NT2/D1 (cell line): ENCODE measurements at regions not wholly inside any gene's neighbourhood (a gene's known extent, or its start where the extent isn't known, plus 50 kb on each side); places are given as distances from the start of the nearest gene placed in this dataset.
"Not testable (repeated sequence)": the region's sequence is repeated elsewhere in the genome, so short reads cannot be mapped to it uniquely, and the experiment has no call there.

Source experiments
- DNase-seq: peaks from one replicate; pipeline ENCODE4 v3.0.0-alpha.2; 2011; ENCODE audit warnings: low read depth, low spot score
- H3K27me3 ChIP-seq: 2 replicates; pipeline ENCODE4 v1.6.0; 2011; ENCODE audit warnings: mild to moderate bottlenecking; ENCODE audit not compliant: insufficient read length, insufficient read depth
- H3K36me3 ChIP-seq: 2 replicates; pipeline ENCODE4 v1.6.1; 2011; ENCODE audit warnings: mild to moderate bottlenecking, low read length, mixed read lengths; ENCODE audit not compliant: insufficient read depth, insufficient read length
- H3K4me1 ChIP-seq: 2 replicates; pipeline ENCODE4 v1.5.1; 2011; ENCODE audit not compliant: insufficient read depth, insufficient read length
- H3K4me3 ChIP-seq: 2 replicates; pipeline ENCODE4 v1.5.1; 2011; ENCODE audit warnings: low read depth; ENCODE audit not compliant: insufficient read length
- H3K9ac ChIP-seq: 2 replicates; pipeline ENCODE4 v1.6.0; 2011; ENCODE audit warnings: low read depth; ENCODE audit not compliant: insufficient read length
- H3K9me3 ChIP-seq: 2 replicates; pipeline ENCODE4 v1.5.1; 2011; ENCODE audit warnings: mild to moderate bottlenecking, low read length; ENCODE audit not compliant: insufficient read depth
- SUZ12 ChIP-seq: IDR thresholded peaks from 2 replicates; pipeline ENCODE4 v1.6.1; 2011; ENCODE audit not compliant: insufficient read length, insufficient read depth; ENCODE audit errors: extremely low read depth
- YY1 ChIP-seq: IDR thresholded peaks from 2 replicates; pipeline ENCODE4 v1.6.1; 2011; ENCODE audit not compliant: insufficient read length, insufficient read depth
- ZNF274 ChIP-seq: IDR thresholded peaks from 2 replicates; pipeline ENCODE4 v1.6.1; 2011; ENCODE audit warnings: mild to moderate bottlenecking, low read depth, low read length

DNA sequence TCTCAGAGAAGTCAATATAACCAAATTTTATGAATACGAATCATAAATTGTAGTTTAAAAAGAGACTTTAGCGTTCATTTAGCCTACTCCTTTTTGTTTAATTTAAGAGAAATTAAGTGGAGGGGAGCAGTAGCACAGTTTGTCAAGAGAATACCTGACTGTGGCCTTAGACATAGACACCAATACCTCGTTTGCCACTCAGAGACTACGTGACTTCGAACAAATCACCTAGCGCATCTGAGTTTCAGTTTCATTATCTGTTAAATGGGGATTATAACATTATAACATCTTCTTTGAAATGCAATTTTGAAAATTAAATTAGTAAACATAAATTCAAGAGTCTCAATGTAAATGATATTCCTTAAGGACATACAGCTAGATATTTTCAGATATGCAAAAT is 581.5 kb upstream of the VRK2 start:
- Histone ChIP-seq H3K27me3 (no peaks in the 10 kb centered on the region), H3K4me1 (no peaks in the 10 kb centered on the region), H3K36me3 (no peaks in the 10 kb centered on the region), H3K9me3 (no peaks in the 10 kb centered on the region), H3K9ac (no peak overlapping the region), H3K4me3 (no peak overlapping the region)
- no peak for DNase-seq
- TF ChIP-seq SUZ12 (no peak), ZNF274 (no peak), YY1 (no peak)

DNA sequence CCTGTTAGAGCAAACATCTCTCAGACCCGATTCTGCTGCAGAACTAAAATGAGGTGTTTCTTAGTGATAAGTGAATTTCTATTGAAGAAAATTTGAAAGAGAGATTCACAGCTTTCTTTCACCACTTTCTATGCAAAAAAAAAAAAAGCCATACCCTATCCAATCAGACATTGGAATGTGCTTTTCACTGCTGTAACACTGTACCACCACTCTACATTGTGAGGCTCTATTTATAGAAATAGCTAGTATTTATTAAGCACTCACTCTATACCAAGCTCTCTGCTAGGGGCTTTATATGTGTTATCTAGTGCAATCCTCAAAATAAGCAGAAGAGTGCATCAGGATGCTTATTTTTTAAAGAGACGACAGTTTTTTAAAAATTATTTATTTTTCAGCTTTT is 580.6 kb upstream of the VRK2 start:
- no peak overlapping the region for H3K4me3 ChIP-seq
- H3K36me3 ChIP-seq = no peaks in the 10 kb centered on the region
- H3K9me3 ChIP-seq = no peaks in the 10 kb centered on the region
- DNase-seq = no peak
- H3K4me1 ChIP-seq = no peaks in the 10 kb centered on the region
- H3K27me3 ChIP-seq = no peaks in the 10 kb centered on the region
- TF ChIP-seq ZNF274 = no peak
- TF ChIP-seq SUZ12 = no peak
- TF ChIP-seq YY1 = no peak
- no peak overlapping the region for H3K9ac ChIP-seq

DNA sequence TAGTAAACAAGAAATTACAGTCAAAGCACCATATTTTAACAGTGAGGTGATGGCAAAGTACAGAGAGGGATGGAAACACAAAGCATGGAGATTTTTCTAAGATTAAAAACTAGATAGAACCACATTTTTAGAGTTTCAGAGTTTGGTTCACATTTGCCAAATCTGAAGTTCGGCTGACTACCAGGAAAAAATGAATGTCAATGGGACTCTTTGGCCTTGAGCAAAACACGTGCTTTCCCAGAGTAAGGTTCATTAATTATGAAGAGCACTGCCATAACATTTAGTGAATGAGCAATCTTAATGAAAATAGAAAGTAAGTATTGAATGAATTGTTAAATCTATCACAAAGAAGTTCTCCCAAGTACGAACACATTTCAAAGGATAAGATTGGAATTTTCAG is 571.2 kb upstream of the VRK2 start:
- no peak overlapping the region for H3K9ac ChIP-seq
- H3K9me3 ChIP-seq = no peaks in the 10 kb centered on the region
- H3K36me3 ChIP-seq = no peaks in the 10 kb centered on the region
- no peaks in the 10 kb centered on the region for H3K27me3 ChIP-seq
- no peak overlapping the region for H3K4me3 ChIP-seq
- TF ChIP-seq YY1 (no peak), ZNF274 (no peak), SUZ12 (no peak)
- no peak for DNase-seq
- no peaks in the 10 kb centered on the region for H3K4me1 ChIP-seq

DNA sequence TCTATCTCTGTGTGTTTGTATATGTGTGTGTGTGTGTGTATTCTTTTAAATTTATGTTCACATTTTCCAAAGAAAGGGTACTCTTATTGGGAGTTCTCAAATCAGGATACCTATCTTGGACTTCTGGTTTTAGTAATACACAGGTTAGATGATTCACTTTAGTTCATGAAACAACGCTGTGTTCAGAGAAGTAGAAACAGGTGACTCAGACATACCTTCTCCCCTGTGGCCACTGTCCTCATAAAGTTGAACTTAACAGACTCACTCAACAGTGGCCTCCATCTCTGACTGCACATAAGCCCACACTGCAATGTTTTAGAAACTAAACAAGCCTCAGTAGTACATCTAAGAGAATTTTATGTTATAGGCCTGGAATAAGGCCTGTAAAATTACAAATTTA is 566.6 kb upstream of the VRK2 start:
- no peak for DNase-seq
- Histone ChIP-seq H3K4me3 (no peak overlapping the region), H3K9ac (no peak overlapping the region), H3K4me1 (no peaks in the 10 kb centered on the region), H3K36me3 (no peaks in the 10 kb centered on the region), H3K27me3 (no peaks in the 10 kb centered on the region), H3K9me3 (no peaks in the 10 kb centered on the region)
- TF ChIP-seq YY1 (no peak), SUZ12 (no peak), ZNF274 (no peak)

DNA sequence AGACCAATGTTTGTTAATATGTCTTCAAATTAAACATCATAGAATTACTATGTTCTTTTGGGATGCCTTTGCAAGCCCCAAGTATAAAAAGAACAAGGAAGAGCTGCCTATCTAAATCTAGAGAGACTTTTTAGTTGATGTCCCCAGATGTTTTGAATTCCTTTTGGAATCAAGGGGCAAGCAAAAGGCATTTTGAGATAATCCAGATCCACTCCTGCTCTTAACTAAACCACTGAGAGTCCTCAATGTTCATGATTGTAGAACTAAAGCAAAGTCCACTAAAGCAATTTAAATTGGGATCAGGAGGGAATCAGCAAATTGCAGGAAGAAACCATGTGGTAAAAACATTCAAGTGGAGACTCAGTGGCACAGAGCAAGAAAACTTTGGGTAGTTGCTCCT is 558.5 kb upstream of the VRK2 start:
- Histone ChIP-seq H3K4me3 (no peak overlapping the region), H3K9ac (no peak overlapping the region), H3K4me1 (no peaks in the 10 kb centered on the region), H3K9me3 (no peaks in the 10 kb centered on the region), H3K27me3 (no peaks in the 10 kb centered on the region), H3K36me3 (no peaks in the 10 kb centered on the region)
- DNase-seq = no peak
- TF ChIP-seq YY1 (no peak), SUZ12 (no peak), ZNF274 (no peak)

DNA sequence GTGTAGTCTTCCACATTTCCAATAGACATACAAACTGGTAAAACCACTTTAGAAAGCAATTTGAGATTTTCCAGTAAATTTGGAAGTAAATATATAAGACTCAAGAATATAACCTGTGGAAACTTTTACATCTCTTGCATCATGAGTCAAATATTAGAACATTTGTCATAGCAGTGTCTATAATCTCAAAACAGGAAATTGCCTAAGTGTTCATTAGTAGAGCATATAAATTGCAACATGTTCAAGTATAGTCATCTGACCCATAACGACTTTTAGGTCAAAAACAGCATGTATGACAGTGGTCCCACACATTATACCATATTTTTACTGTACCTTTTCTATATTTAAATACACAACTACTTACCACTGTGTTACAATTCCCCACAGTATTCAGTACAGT is 555.9 kb upstream of the VRK2 start:
- no peaks in the 10 kb centered on the region for H3K27me3 ChIP-seq
- no peak for TF ChIP-seq SUZ12
- TF ChIP-seq YY1 = no peak
- no peak for TF ChIP-seq ZNF274
- H3K9me3 ChIP-seq = no peaks in the 10 kb centered on the region
- H3K36me3 ChIP-seq = no peaks in the 10 kb centered on the region
- H3K4me3 ChIP-seq = no peak overlapping the region
- H3K4me1 ChIP-seq = no peaks in the 10 kb centered on the region
- no peak for DNase-seq
- H3K9ac ChIP-seq = no peak overlapping the region

DNA sequence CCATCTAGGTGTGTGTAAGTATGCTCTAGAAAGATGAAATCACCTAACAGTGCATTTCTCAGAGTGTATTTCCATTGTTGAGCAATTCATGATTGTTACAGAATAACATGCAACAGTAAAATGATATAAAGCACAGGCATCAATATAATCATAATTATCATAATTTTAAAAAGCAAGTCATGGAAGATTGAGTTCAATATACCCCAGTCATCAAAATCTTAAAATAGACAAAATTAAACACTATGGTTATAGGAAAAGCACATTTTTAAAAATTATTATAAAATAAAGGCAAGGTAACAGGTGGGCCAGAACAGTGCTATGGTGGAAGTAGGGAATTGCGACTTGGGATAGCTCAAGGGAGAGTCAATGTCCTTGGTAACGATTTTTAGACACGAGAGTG is 555.4 kb upstream of the VRK2 start:
- no peaks in the 10 kb centered on the region for H3K36me3 ChIP-seq
- no peaks in the 10 kb centered on the region for H3K27me3 ChIP-seq
- DNase-seq = no peak
- no peak for TF ChIP-seq ZNF274
- TF ChIP-seq SUZ12 = no peak
- TF ChIP-seq YY1 = no peak
- H3K4me1 ChIP-seq = no peaks in the 10 kb centered on the region
- no peak overlapping the region for H3K4me3 ChIP-seq
- H3K9me3 ChIP-seq = no peaks in the 10 kb centered on the region
- no peak overlapping the region for H3K9ac ChIP-seq

DNA sequence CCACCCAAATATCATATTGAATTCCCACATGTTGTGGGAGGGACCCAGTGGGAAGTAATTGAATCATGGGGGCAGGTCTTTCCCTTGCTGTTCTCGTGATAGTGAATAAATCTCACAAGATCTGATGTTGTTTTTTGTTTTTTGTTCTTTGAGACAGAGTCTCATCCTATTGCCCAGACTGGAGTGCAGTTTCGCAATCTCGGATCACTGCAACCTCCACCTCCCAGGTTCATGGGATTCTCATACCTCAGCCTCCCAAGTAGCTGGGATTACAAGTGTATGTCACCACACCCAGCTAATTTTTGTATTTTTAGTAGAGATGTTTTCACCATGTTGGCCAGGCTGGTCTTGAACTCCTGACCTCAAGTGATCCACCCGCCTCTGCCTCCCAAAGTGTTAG is 552.6 kb upstream of the VRK2 start:
- H3K9ac ChIP-seq, H3K27me3 ChIP-seq, H3K4me1 ChIP-seq, H3K36me3 ChIP-seq, H3K4me3 ChIP-seq, DNase-seq, H3K9me3 ChIP-seq: not testable (repeated sequence)
